Activated CD8-positive, alpha-beta memory T cell treated with anti-CD3 and anti-CD28 coated beads, Interleukin-2, amount 10 ng/mL, durations not matched to agents 7 days and 5 days (primary cell): ENCODE measurements at regions not wholly inside any gene's neighbourhood (a gene's known extent, or its start where the extent isn't known, plus 50 kb on each side); places are given as distances from the start of the nearest gene placed in this dataset.

ENCODE experiments used
- ATAC-seq: fragments of 150-1000 bp; cut with Tn5 transposase; one replicate; pipeline ENCODE4 v1.10.0; 2021; ENCODE audit warnings: moderate library complexity
- CTCF ChIA-PET: fragments of 350-600 bp; sonication (Branson Sonifier 250); formaldehyde crosslinking; loops from one replicate; lab custom pipeline; 2021; ENCODE audit warnings: antibody characterized with exemption; lab: Charles Lee
- DNase-seq: peaks from one replicate; pipeline ENCODE4 v3.0.0-alpha.2; 2020
- H3K27ac Mint-ChIP-seq: one replicate; pipeline ENCODE4 v1.8.0; 2021; ENCODE audit warnings: mild to moderate bottlenecking, mixed read lengths
- H3K27me3 Mint-ChIP-seq: one replicate; pipeline ENCODE4 v1.8.0; 2021; ENCODE audit warnings: mixed read lengths
- H3K36me3 Mint-ChIP-seq: one replicate; pipeline ENCODE4 v1.8.0; 2021; ENCODE audit warnings: mild to moderate bottlenecking, mixed read lengths
- H3K4me1 Mint-ChIP-seq: one replicate; pipeline ENCODE4 v1.8.0; 2021; ENCODE audit warnings: mixed read lengths
- H3K4me3 Mint-ChIP-seq: one replicate; pipeline ENCODE4 v1.8.0; 2021; ENCODE audit warnings: mild to moderate bottlenecking, moderate library complexity, mixed read lengths
- H3K9me3 Mint-ChIP-seq: one replicate; pipeline ENCODE4 v1.8.0; 2022; ENCODE audit warnings: low read depth, mixed read lengths

- CTCF ChIA-PET, result no interaction called here
- H3K27me3 Mint-ChIP-seq, result no peaks in the 10 kb centered on the region
- no peak overlapping the region for H3K4me3 Mint-ChIP-seq
- no peak for ATAC-seq
- H3K27ac Mint-ChIP-seq, result no peak overlapping the region
- H3K36me3 Mint-ChIP-seq, result no peaks in the 10 kb centered on the region
- H3K4me1 Mint-ChIP-seq, result no peaks in the 10 kb centered on the region
- peaks cover 6% of the 10 kb centered on the region for H3K9me3 Mint-ChIP-seq
- no peak for DNase-seq
Observed at GRCh38 chr13:65090186-65090585, 2139.9 kb downstream of the PCDH9 start.

- CTCF ChIA-PET, result interaction anchor here (0.8 kb wide), 1 partner anchor 27 kb away, joined by 3 read pairs; no protein-coding TSS in a partner anchor
- DNase-seq (no peak), ATAC-seq (no peak)
- Mint-ChIP-seq H3K4me1 (no peaks in the 10 kb centered on the region), H3K27me3 (no peaks in the 10 kb centered on the region), H3K9me3 (peaks cover 7% of the 10 kb centered on the region), H3K4me3 (no peak overlapping the region), H3K36me3 (no peaks in the 10 kb centered on the region), H3K27ac (no peak overlapping the region)
Observed at GRCh38 chr13:65088906-65089305, 2141.2 kb downstream of the PCDH9 start.

- no peak overlapping the region for H3K27ac Mint-ChIP-seq
- H3K36me3 Mint-ChIP-seq, result no peaks in the 10 kb centered on the region
- H3K9me3 Mint-ChIP-seq, result peaks cover 10% of the 10 kb centered on the region
- no peaks in the 10 kb centered on the region for H3K27me3 Mint-ChIP-seq
- ATAC-seq (no peak), DNase-seq (no peak)
- no peaks in the 10 kb centered on the region for H3K4me1 Mint-ChIP-seq
- no peak overlapping the region for H3K4me3 Mint-ChIP-seq
- CTCF ChIA-PET, result no interaction called here
Observed at GRCh38 chr13:65085977-65086376, 2144.2 kb downstream of the PCDH9 start.

GRCh38 chr13:65074248-65074647 lies 2155.9 kb downstream of the PCDH9 start:
- CTCF ChIA-PET, result no interaction called here
- no peak for DNase-seq
- Mint-ChIP-seq H3K27me3 (no peaks in the 10 kb centered on the region), H3K36me3 (no peaks in the 10 kb centered on the region), H3K27ac (no peak overlapping the region), H3K4me1 (no peaks in the 10 kb centered on the region), H3K4me3 (no peak overlapping the region), H3K9me3 (peaks cover 4% of the 10 kb centered on the region)
- no peak for ATAC-seq

GRCh38 chr13:65064967-65065366 lies 2165.2 kb downstream of the PCDH9 start:
- H3K27ac Mint-ChIP-seq, result no peak overlapping the region
- H3K4me1 Mint-ChIP-seq, result no peaks in the 10 kb centered on the region
- no peak overlapping the region for H3K4me3 Mint-ChIP-seq
- ATAC-seq (no peak), DNase-seq (no peak)
- CTCF ChIA-PET, result no interaction called here
- no peaks in the 10 kb centered on the region for H3K36me3 Mint-ChIP-seq
- peaks cover 8% of the 10 kb centered on the region for H3K9me3 Mint-ChIP-seq
- H3K27me3 Mint-ChIP-seq, result no peaks in the 10 kb centered on the region

- Mint-ChIP-seq H3K4me1 (no peaks in the 10 kb centered on the region), H3K4me3 (no peak overlapping the region), H3K9me3 (peaks cover 8% of the 10 kb centered on the region), H3K36me3 (no peaks in the 10 kb centered on the region), H3K27me3 (no peaks in the 10 kb centered on the region), H3K27ac (no peak overlapping the region)
- CTCF ChIA-PET, result no interaction called here
- DNase-seq, result no peak
- no peak for ATAC-seq
Observed at GRCh38 chr13:65063753-65064152, 2166.4 kb downstream of the PCDH9 start.

GRCh38 chr13:65057986-65058385 lies 2172.2 kb downstream of the PCDH9 start:
- H3K27me3 Mint-ChIP-seq, result no peaks in the 10 kb centered on the region
- no peaks in the 10 kb centered on the region for H3K36me3 Mint-ChIP-seq
- no peak overlapping the region for H3K27ac Mint-ChIP-seq
- H3K9me3 Mint-ChIP-seq, result peaks cover 6% of the 10 kb centered on the region
- DNase-seq (no peak), ATAC-seq (no peak)
- H3K4me3 Mint-ChIP-seq, result no peak overlapping the region
- H3K4me1 Mint-ChIP-seq, result no peaks in the 10 kb centered on the region
- CTCF ChIA-PET, result no interaction called here

- CTCF ChIA-PET, result no interaction called here
- H3K27ac Mint-ChIP-seq, result no peak overlapping the region
- no peaks in the 10 kb centered on the region for H3K36me3 Mint-ChIP-seq
- H3K27me3 Mint-ChIP-seq, result no peaks in the 10 kb centered on the region
- no peaks in the 10 kb centered on the region for H3K4me1 Mint-ChIP-seq
- ATAC-seq, result no peak
- H3K4me3 Mint-ChIP-seq, result no peak overlapping the region
- DNase-seq, result no peak
- H3K9me3 Mint-ChIP-seq, result peaks cover 6% of the 10 kb centered on the region
Observed at GRCh38 chr13:65054277-65054676, 2175.9 kb downstream of the PCDH9 start.

GRCh38 chr13:65036999-65037398 lies 2193.1 kb downstream of the PCDH9 start:
- ATAC-seq, result no peak
- no peaks in the 10 kb centered on the region for H3K4me1 Mint-ChIP-seq
- CTCF ChIA-PET, result no interaction called here
- no peak overlapping the region for H3K4me3 Mint-ChIP-seq
- DNase-seq, result no peak
- H3K27me3 Mint-ChIP-seq, result no peaks in the 10 kb centered on the region
- H3K27ac Mint-ChIP-seq, result no peak overlapping the region
- H3K36me3 Mint-ChIP-seq, result no peaks in the 10 kb centered on the region
- H3K9me3 Mint-ChIP-seq, result peaks cover 5% of the 10 kb centered on the region

GRCh38 chr13:65035302-65035701 lies 2194.8 kb downstream of the PCDH9 start:
- H3K9me3 Mint-ChIP-seq, result peaks cover 6% of the 10 kb centered on the region
- CTCF ChIA-PET, result no interaction called here
- no peak for DNase-seq
- no peaks in the 10 kb centered on the region for H3K27me3 Mint-ChIP-seq
- H3K4me3 Mint-ChIP-seq, result no peak overlapping the region
- no peaks in the 10 kb centered on the region for H3K4me1 Mint-ChIP-seq
- ATAC-seq, result no peak
- H3K27ac Mint-ChIP-seq, result no peak overlapping the region
- no peaks in the 10 kb centered on the region for H3K36me3 Mint-ChIP-seq

GRCh38 chr13:65034266-65034665 lies 2195.9 kb downstream of the PCDH9 start:
- CTCF ChIA-PET, result no interaction called here
- no peak overlapping the region for H3K4me3 Mint-ChIP-seq
- ATAC-seq, result no peak
- H3K9me3 Mint-ChIP-seq, result peaks cover 6% of the 10 kb centered on the region
- no peaks in the 10 kb centered on the region for H3K36me3 Mint-ChIP-seq
- H3K27ac Mint-ChIP-seq, result no peak overlapping the region
- DNase-seq, result no peak
- H3K27me3 Mint-ChIP-seq, result no peaks in the 10 kb centered on the region
- no peaks in the 10 kb centered on the region for H3K4me1 Mint-ChIP-seq

GRCh38 chr13:65032825-65033224 lies 2197.3 kb downstream of the PCDH9 start:
- no peaks in the 10 kb centered on the region for H3K27me3 Mint-ChIP-seq
- H3K9me3 Mint-ChIP-seq, result peaks cover 6% of the 10 kb centered on the region
- DNase-seq, result no peak
- no peak overlapping the region for H3K4me3 Mint-ChIP-seq
- ATAC-seq, result no peak
- no peaks in the 10 kb centered on the region for H3K36me3 Mint-ChIP-seq
- no peaks in the 10 kb centered on the region for H3K4me1 Mint-ChIP-seq
- no peak overlapping the region for H3K27ac Mint-ChIP-seq
- CTCF ChIA-PET, result no interaction called here

GRCh38 chr13:65028101-65028500 lies 2202.0 kb downstream of the PCDH9 start:
- Mint-ChIP-seq H3K36me3 (no peaks in the 10 kb centered on the region), H3K4me1 (no peaks in the 10 kb centered on the region), H3K4me3 (no peak overlapping the region), H3K27ac (no peak overlapping the region), H3K9me3 (peaks cover 11% of the 10 kb centered on the region), H3K27me3 (no peaks in the 10 kb centered on the region)
- CTCF ChIA-PET, result no interaction called here
- no peak for ATAC-seq
- no peak for DNase-seq

- Mint-ChIP-seq H3K4me1 (no peaks in the 10 kb centered on the region), H3K9me3 (peaks cover 10% of the 10 kb centered on the region), H3K4me3 (no peak overlapping the region), H3K27ac (no peak overlapping the region), H3K36me3 (no peaks in the 10 kb centered on the region), H3K27me3 (no peaks in the 10 kb centered on the region)
- CTCF ChIA-PET, result no interaction called here
- DNase-seq (no peak), ATAC-seq (no peak)
Observed at GRCh38 chr13:65026505-65026904, 2203.6 kb downstream of the PCDH9 start.

GRCh38 chr13:65011378-65011777 lies 2218.8 kb downstream of the PCDH9 start:
- no peaks in the 10 kb centered on the region for H3K27me3 Mint-ChIP-seq
- no peak overlapping the region for H3K4me3 Mint-ChIP-seq
- DNase-seq (no peak), ATAC-seq (no peak)
- no peaks in the 10 kb centered on the region for H3K36me3 Mint-ChIP-seq
- H3K9me3 Mint-ChIP-seq, result peaks cover under 1% of the 10 kb centered on the region
- CTCF ChIA-PET, result no interaction called here
- no peak overlapping the region for H3K27ac Mint-ChIP-seq
- H3K4me1 Mint-ChIP-seq, result no peaks in the 10 kb centered on the region
